Activated CD8-positive, alpha-beta memory T cell treated with anti-CD3 and anti-CD28 coated beads for 48 hours (primary cell): ENCODE measurements at regions not wholly inside any gene's neighbourhood (a gene's known extent, or its start where the extent isn't known, plus 50 kb on each side); places are given as distances from the start of the nearest gene placed in this dataset.
"Not testable (repeated sequence)": the region's sequence is repeated elsewhere in the genome, so short reads cannot be mapped to it uniquely, and the experiment has no call there.

ENCODE experiments used
- DNase-seq, 3 experiments: peaks; one replicate each; pipeline ENCODE4 v3.0.0-alpha.2; 2020; ENCODE audit warnings: low read depth in 2 of 3, low spot score in 2 of 3

- no peak for DNase-seq
These were observed 52.0 kb upstream of the FYN start for GRCh38 chr6:111925296-111925695.

- DNase-seq, result no peak
These were observed 53.6 kb upstream of the FYN start for GRCh38 chr6:111926731-111927302.

- DNase-seq, result no peak
These were observed 54.1 kb upstream of the FYN start for GRCh38 chr6:111927321-111927720.

GRCh38 chr6:111928139-111928538, 54.9 kb upstream of the FYN start:
- DNase-seq, result no peak

GRCh38 chr6:111934611-111935010, 61.4 kb upstream of the FYN start:
- not testable (repeated sequence) for DNase-seq

GRCh38 chr6:111936718-111937117, 63.5 kb upstream of the FYN start:
- DNase-seq, result no peak

- no peak for DNase-seq
These were observed 65.5 kb upstream of the FYN start for GRCh38 chr6:111938710-111939109.

GRCh38 chr6:111939902-111940301, 66.7 kb upstream of the FYN start:
- DNase-seq, result no peak

GRCh38 chr6:111940801-111941200, 67.5 kb upstream of the FYN start:
- no peak for DNase-seq

- DNase-seq, result no peak
These were observed 68.6 kb upstream of the FYN start for GRCh38 chr6:111941686-111942330.

- DNase-seq, result no peak
These were observed 69.3 kb upstream of the FYN start for GRCh38 chr6:111942561-111942960.

- no peak for DNase-seq
These were observed 70.0 kb upstream of the FYN start for GRCh38 chr6:111943266-111943665.

- no peak for DNase-seq
These were observed 70.5 kb upstream of the FYN start for GRCh38 chr6:111943726-111944125.

- no peak for DNase-seq
These were observed 71.3 kb upstream of the FYN start for GRCh38 chr6:111944541-111944940.

GRCh38 chr6:111949546-111949945, 76.3 kb upstream of the FYN start:
- DNase-seq, result no peak

- DNase-seq, result not testable (repeated sequence)
These were observed 76.7 kb upstream of the FYN start for GRCh38 chr6:111949984-111950383.

GRCh38 chr6:111950661-111951496, 77.6 kb upstream of the FYN start:
- DNase-seq, result no peak

- DNase-seq, result no peak
These were observed 78.3 kb upstream of the FYN start for GRCh38 chr6:111951497-111952085.

- DNase-seq, result no peak
These were observed 79.0 kb upstream of the FYN start for GRCh38 chr6:111952274-111952673.

GRCh38 chr6:111952821-111953540, 79.7 kb upstream of the FYN start:
- no peak for DNase-seq

- no peak for DNase-seq
These were observed 82.8 kb upstream of the FYN start for GRCh38 chr6:111956098-111956497.
